Breast epithelium (tissue), 3 donors: ENCODE measurements at regions not wholly inside any gene's neighbourhood (a gene's known extent, or its start where the extent isn't known, plus 50 kb on each side); places are given as distances from the start of the nearest gene placed in this dataset.

ENCODE experiments used
- POLR2A ChIP-seq: fragments of 450-650 bp; IDR thresholded peaks from one replicate; pipeline ENCODE4 v1.6.1; 2016; ENCODE audit warnings: antibody characterized with exemption, mild to moderate bottlenecking, moderate library complexity
- POLR2AphosphoS5 ChIP-seq, 3 donors: sonication (generic); formaldehyde crosslinking; IDR thresholded peaks; one replicate each; pipeline ENCODE4 v1.6.1; 2017; ENCODE audit warnings: antibody characterized with exemption in 3 of 3
- TF ChIP-seq, protein P1 (sequence below), 3 donors: fragments of 450-650 bp; IDR thresholded peaks; one replicate each; pipeline ENCODE4 v1.5.1; 2016 to 2017; ENCODE audit warnings: antibody characterized with exemption in 3 of 3, mild to moderate bottlenecking in 3 of 3, moderate library complexity in 3 of 3

DNA sequence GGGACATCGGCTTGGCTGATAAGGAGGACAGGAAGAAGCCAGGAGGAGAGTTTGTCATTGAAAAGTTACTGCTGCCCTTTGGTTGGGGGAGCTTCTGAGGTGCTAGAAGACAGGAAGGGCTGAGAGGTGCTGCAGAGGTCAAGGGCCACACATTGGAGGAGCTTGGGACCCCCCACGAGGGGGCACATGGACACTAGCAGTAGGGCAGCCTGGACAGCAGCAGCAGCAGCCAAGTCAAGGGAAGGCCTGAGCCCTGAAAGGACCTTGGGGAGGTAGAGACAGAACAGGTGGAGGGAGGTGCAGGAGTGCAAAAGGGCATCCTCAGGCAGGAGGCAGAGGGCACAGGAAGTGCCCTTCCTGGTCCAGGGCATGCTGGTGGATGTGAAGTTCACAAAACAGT lies 439.7 kb upstream of the IGFBP3 start:
- no peak for TF ChIP-seq POLR2A
- TF ChIP-seq, protein P1, sequence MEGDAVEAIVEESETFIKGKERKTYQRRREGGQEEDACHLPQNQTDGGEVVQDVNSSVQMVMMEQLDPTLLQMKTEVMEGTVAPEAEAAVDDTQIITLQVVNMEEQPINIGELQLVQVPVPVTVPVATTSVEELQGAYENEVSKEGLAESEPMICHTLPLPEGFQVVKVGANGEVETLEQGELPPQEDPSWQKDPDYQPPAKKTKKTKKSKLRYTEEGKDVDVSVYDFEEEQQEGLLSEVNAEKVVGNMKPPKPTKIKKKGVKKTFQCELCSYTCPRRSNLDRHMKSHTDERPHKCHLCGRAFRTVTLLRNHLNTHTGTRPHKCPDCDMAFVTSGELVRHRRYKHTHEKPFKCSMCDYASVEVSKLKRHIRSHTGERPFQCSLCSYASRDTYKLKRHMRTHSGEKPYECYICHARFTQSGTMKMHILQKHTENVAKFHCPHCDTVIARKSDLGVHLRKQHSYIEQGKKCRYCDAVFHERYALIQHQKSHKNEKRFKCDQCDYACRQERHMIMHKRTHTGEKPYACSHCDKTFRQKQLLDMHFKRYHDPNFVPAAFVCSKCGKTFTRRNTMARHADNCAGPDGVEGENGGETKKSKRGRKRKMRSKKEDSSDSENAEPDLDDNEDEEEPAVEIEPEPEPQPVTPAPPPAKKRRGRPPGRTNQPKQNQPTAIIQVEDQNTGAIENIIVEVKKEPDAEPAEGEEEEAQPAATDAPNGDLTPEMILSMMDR (IDR thresholded peaks at IDR 0.05), result no peak
- no peak for TF ChIP-seq POLR2AphosphoS5 (IDR thresholded peaks at IDR 0.05)
